A549 (cell line): ENCODE measurements at regions not wholly inside any gene's neighbourhood (a gene's known extent, or its start where the extent isn't known, plus 50 kb on each side); places are given as distances from the start of the nearest gene placed in this dataset.

ENCODE experiments used
- ATAC-seq, 2 experiments: fragments of 200-7000 bp in 1 of 2; fragments of >200 bp in 1 of 2; cut with Nextera tagmentation in 1 of 2; cut with Tn5 transposase in 1 of 2; 3 replicates each; pipeline versions ENCODE4 v1.8.0 to v1.9.1; 2018 to 2020; ENCODE audit warnings: mild to moderate bottlenecking in 1 of 2, moderate library complexity in 1 of 2
- CTCF ChIA-PET: fragments of 300-600 bp; sonication (Branson Sonifier 250); formaldehyde crosslinking; extraction: SDS; loops from one replicate; lab custom pipeline; 2021; ENCODE audit warnings: antibody characterized with exemption, inconsistent platforms; lab: Yijun Ruan, JAX
- POLR2A ChIA-PET: fragments of 350-600 bp; formaldehyde crosslinking; extraction: SDS; loops from one replicate; lab custom pipeline; 2021; ENCODE audit warnings: antibody characterized with exemption, inconsistent platforms; lab: Yijun Ruan, JAX
- DNase-seq, 2 experiments: peaks; one replicate each; pipeline versions ENCODE4 v3.0.0 to v3.0.0-alpha.2; 2011 to 2016; ENCODE audit warnings: low read depth in 1 of 2, low spot score in 1 of 2
- FAIRE-seq: peaks from 2 replicates; lab custom pipeline; 2011; peaks lifted over from hg19 to GRCh38; lab: Jason Lieb, UNC
- H3K27ac ChIP-seq, 2 experiments: fragments of >200 bp; sonication (Bioruptor Twin); formaldehyde crosslinking; 3 replicates each; pipeline ENCODE4 v1.5.1; 2016 to 2017
- H3K4me1 ChIP-seq: fragments of >200 bp; sonication (Bioruptor Twin); formaldehyde crosslinking; 3 replicates; pipeline ENCODE4 v1.6.1; 2016
- H3K4me2 ChIP-seq: fragments of >200 bp; sonication (Bioruptor Twin); formaldehyde crosslinking; 3 replicates; pipeline ENCODE4 v1.6.1; 2016
- H3K4me3 ChIP-seq: fragments of >200 bp; sonication (Bioruptor Twin); formaldehyde crosslinking; 3 replicates; pipeline ENCODE4 v1.5.1; 2016
- H3K9me3 ChIP-seq: fragments of >200 bp; sonication (Bioruptor Twin); formaldehyde crosslinking; 3 replicates; pipeline ENCODE4 v1.6.1; 2016
- BHLHE40 ChIP-seq: IDR thresholded peaks from 2 replicates; pipeline ENCODE4 v1.6.1; 2012; ENCODE audit warnings: low read depth, low read length, inconsistent platforms
- CHD4 ChIP-seq: fragments of 200-600 bp; sonication (generic); IDR thresholded peaks from 2 replicates; pipeline ENCODE4 v1.6.1; 2016; ENCODE audit warnings: antibody characterized with exemption, mild to moderate bottlenecking, borderline replicate concordance
- CTCF ChIP-seq: fragments of >200 bp; sonication (Bioruptor Twin); formaldehyde crosslinking; IDR thresholded peaks from 3 replicates; pipeline ENCODE4 v1.5.1; 2016
- EP300 ChIP-seq, 2 experiments: fragments of >200 bp; sonication (Bioruptor Twin); formaldehyde crosslinking; IDR thresholded peaks; 2 replicates in 1 of 2; 3 replicates in 1 of 2; pipeline ENCODE4 v1.6.1; 2016 to 2017
- FOSL2 ChIP-seq, 2 experiments: fragments of 450-650 bp in 1 of 2; fragments of >200 bp in 1 of 2; sonication (Bioruptor Twin) in 1 of 2; formaldehyde crosslinking; IDR thresholded peaks; 2 replicates each; pipeline versions ENCODE4 v1.5.0 to v1.6.1; 2016 to 2020; ENCODE audit warnings: mild to moderate bottlenecking in 1 of 2, moderate library complexity in 1 of 2
- GATA3 ChIP-seq: IDR thresholded peaks from 2 replicates; pipeline ENCODE4 v1.6.1; 2012; ENCODE audit warnings: borderline replicate concordance
- HOXA7 ChIP-seq: fragments of 250-450 bp; sonication (Bioruptor Pico); IDR thresholded peaks from 2 replicates; pipeline ENCODE4 v1.5.0; 2020; ENCODE audit warnings: mild to moderate bottlenecking, moderate library complexity
- KDM1A ChIP-seq: fragments of 200-600 bp; sonication (generic); IDR thresholded peaks from 2 replicates; pipeline ENCODE4 v1.6.1; 2016; ENCODE audit warnings: low read depth, mild to moderate bottlenecking
- KDM5A ChIP-seq: fragments of 200-600 bp; sonication (generic); IDR thresholded peaks from 2 replicates; pipeline ENCODE4 v1.6.1; 2016; ENCODE audit warnings: antibody characterized with exemption, mild to moderate bottlenecking
- MAFK ChIP-seq: fragments of 450-650 bp; IDR thresholded peaks from 2 replicates; pipeline ENCODE4 v1.6.1; 2014; ENCODE audit not compliant: partially characterized antibody
- MYC ChIP-seq: IDR thresholded peaks from 2 replicates; pipeline ENCODE4 v1.6.1; 2012; ENCODE audit warnings: mild to moderate bottlenecking, inconsistent platforms, low read length, improper control_type of control experiment, borderline replicate concordance
- NFE2L2 ChIP-seq: fragments of 150-350 bp; conservative IDR thresholded peaks from 2 replicates; pipeline ENCODE4 v1.6.1; 2014; ENCODE audit warnings: low read length
- POLR2A ChIP-seq: IDR thresholded peaks from 2 replicates; pipeline ENCODE4 v1.6.1; 2012; ENCODE audit warnings: mild to moderate bottlenecking, low read length
- POLR2AphosphoS2 ChIP-seq: conservative IDR thresholded peaks from 2 replicates; pipeline ENCODE4 v1.6.1; 2012; ENCODE audit warnings: low read length, improper control_type of control experiment, inconsistent platforms
- RCOR1 ChIP-seq: fragments of 150-350 bp; IDR thresholded peaks from 2 replicates; pipeline ENCODE4 v1.6.1; 2014; ENCODE audit warnings: antibody characterized with exemption, low read length, low read depth
- TFCP2L1 ChIP-seq: fragments of 250-450 bp; sonication (Bioruptor Pico); IDR thresholded peaks from 2 replicates; pipeline ENCODE4 v1.5.0; 2021; ENCODE audit warnings: mild to moderate bottlenecking
- ZC3H11A ChIP-seq: fragments of 450-650 bp; IDR thresholded peaks from 2 replicates; pipeline ENCODE4 v1.6.1; 2014; ENCODE audit warnings: antibody characterized with exemption, mild to moderate bottlenecking
- ZFP36 ChIP-seq: fragments of 450-650 bp; IDR thresholded peaks from 2 replicates; pipeline ENCODE4 v1.6.1; 2014; ENCODE audit warnings: borderline replicate concordance; ENCODE audit not compliant: partially characterized antibody
- ZNF302 ChIP-seq: fragments of 250-450 bp; sonication (Bioruptor Pico); IDR thresholded peaks from 2 replicates; pipeline ENCODE4 v1.9.0; 2021; ENCODE audit warnings: inconsistent platforms, mild to moderate bottlenecking, moderate library complexity
- ZSCAN20 ChIP-seq: fragments of 250-450 bp; sonication (Bioruptor Pico); IDR thresholded peaks from 2 replicates; pipeline ENCODE4 v1.8.0; 2022; ENCODE audit warnings: mild to moderate bottlenecking, moderate library complexity
- WGBS: methylation state at CpG from one replicate; pipeline ENCODE4 v1.1.6; 2017; ENCODE audit errors: missing lambda C conversion rate; 5-methylcytosine and 5-hydroxymethylcytosine counted together
- TF ChIP-seq, protein P1 (sequence below): fragments of >200 bp; sonication (Bioruptor Twin); formaldehyde crosslinking; IDR thresholded peaks from 3 replicates; pipeline ENCODE4 v1.6.1; 2016
- TF ChIP-seq, protein P2 (sequence below): fragments of 450-650 bp; IDR thresholded peaks from 2 replicates; pipeline ENCODE4 v1.6.1; 2014; ENCODE audit warnings: antibody characterized with exemption

GRCh38 chr18:67074309-67074708, 442.2 kb downstream of the DSEL start (continued):
- TF ChIP-seq, protein P1, sequence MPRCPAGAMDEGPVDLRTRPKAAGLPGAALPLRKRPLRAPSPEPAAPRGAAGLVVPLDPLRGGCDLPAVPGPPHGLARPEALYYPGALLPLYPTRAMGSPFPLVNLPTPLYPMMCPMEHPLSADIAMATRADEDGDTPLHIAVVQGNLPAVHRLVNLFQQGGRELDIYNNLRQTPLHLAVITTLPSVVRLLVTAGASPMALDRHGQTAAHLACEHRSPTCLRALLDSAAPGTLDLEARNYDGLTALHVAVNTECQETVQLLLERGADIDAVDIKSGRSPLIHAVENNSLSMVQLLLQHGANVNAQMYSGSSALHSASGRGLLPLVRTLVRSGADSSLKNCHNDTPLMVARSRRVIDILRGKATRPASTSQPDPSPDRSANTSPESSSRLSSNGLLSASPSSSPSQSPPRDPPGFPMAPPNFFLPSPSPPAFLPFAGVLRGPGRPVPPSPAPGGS: no peak
- TF ChIP-seq CTCF (no peak), TFCP2L1 (CRISPR knock-in tag) (no peak), FOSL2 (IDR thresholded peaks at IDR 0.05) (no peak), FOSL2 (CRISPR knock-in tag; IDR thresholded peaks at IDR 0.05) (no peak), EP300 (IDR thresholded peaks at IDR 0.05) (no peak), CHD4 (no peak), POLR2A (no peak), NFE2L2 (no peak), ZSCAN20 (CRISPR knock-in tag) (no peak)

GRCh38 chr18:67072791-67073190, 443.7 kb downstream of the DSEL start:
- ChIA-PET CTCF (no interaction called here), POLR2A (no interaction called here)
- H3K4me1 ChIP-seq: no peaks in the 10 kb centered on the region
- ATAC-seq: no peak
- 9% methylated on average over 2 of the region's 2 CpGs for WGBS
- no peak for TF ChIP-seq ZNF302
- H3K4me2 ChIP-seq: no peak overlapping the region
- DNase-seq: no peak
- no peaks in the 10 kb centered on the region for H3K9me3 ChIP-seq
- H3K4me3 ChIP-seq: no peak overlapping the region
- FAIRE-seq: no peak
- no peak overlapping the region for H3K27ac ChIP-seq

DNA sequence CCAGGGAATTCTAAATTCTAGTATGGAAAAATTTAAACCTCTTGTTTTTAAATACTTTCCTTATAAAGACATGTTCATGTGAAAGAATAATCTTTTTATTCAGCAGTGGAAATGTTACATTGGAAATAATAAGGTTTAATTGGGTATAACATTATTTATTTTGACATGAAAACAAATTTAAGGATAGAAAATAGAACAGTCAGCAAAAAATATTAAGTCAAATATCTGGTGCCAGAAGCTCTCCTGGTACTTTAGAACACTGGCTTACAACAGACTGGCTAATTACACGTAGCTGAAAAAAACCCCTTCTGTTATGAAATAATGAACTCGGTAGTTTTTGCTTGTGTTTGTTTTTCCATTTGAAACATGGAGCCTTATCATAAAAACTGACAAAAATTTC, 447.9 kb downstream of the DSEL start:
- 11% methylated on average over 2 of the region's 2 CpGs for WGBS

DNA sequence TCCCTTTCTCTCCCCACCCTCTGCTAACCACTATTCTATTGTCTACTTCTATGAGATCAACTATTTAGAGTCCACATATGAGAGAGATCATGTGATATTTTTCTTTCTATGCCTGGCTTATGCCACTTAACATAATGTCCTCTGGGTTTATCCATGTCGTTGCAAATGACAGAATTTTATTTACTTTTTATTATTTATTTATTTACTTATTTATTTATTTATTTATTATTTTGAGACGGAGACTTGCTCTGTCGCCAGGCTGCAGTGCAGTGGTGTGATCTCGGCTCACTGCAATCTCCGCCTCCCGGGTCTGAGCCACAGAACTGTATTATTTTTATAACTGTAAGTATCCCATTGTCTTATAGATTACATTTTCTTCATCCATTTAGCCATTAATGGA, 443.4 kb upstream of the CDH19 start:
- Histone ChIP-seq H3K9me3 (no peaks in the 10 kb centered on the region), H3K4me2 (no peak overlapping the region), H3K4me3 (no peak overlapping the region), H3K27ac (no peak overlapping the region), H3K4me1 (no peaks in the 10 kb centered on the region)
- WGBS: 29% methylated on average over 6 of the region's 6 CpGs
- POLR2A ChIA-PET: no interaction called here
- CTCF ChIA-PET: no interaction called here
- no peak for DNase-seq
- 0 out of 2 replicates have a peak, but pooled peaks have one; percentile 16 for TF ChIP-seq ZC3H11A
- TF ChIP-seq RCOR1: no peak
- no peak for FAIRE-seq
- ATAC-seq: no peak

More for the DNA sequence above, 447.9 kb downstream of the DSEL start:
- FAIRE-seq: no peak
- TF ChIP-seq MAFK (peak; percentile 76), RCOR1 (no peak), GATA3 (no peak), TFCP2L1 (CRISPR knock-in tag) (no peak), POLR2AphosphoS2 (no peak)
- TF ChIP-seq, protein P2, sequence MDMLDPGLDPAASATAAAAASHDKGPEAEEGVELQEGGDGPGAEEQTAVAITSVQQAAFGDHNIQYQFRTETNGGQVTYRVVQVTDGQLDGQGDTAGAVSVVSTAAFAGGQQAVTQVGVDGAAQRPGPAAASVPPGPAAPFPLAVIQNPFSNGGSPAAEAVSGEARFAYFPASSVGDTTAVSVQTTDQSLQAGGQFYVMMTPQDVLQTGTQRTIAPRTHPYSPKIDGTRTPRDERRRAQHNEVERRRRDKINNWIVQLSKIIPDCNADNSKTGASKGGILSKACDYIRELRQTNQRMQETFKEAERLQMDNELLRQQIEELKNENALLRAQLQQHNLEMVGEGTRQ: no peak
- TF ChIP-seq, all 56 proteins: peak for 1
- H3K27ac ChIP-seq: no peak overlapping the region
- no peak for ATAC-seq
- H3K4me2 ChIP-seq: no peak overlapping the region
- no peak for DNase-seq
- no peaks in the 10 kb centered on the region for H3K4me1 ChIP-seq
- POLR2A ChIA-PET: no interaction called here
- H3K9me3 ChIP-seq: no peaks in the 10 kb centered on the region
- no peak overlapping the region for H3K4me3 ChIP-seq
- CTCF ChIA-PET: no interaction called here

- no peak for DNase-seq
- CTCF ChIA-PET: no interaction called here
- no peak overlapping the region for H3K27ac ChIP-seq
- TF ChIP-seq MYC: no peak
- no peak for TF ChIP-seq TFCP2L1 (CRISPR knock-in tag)
- TF ChIP-seq HOXA7 (CRISPR knock-in tag): no peak
- TF ChIP-seq KDM5A: no peak
- TF ChIP-seq BHLHE40: no peak
- no peak for TF ChIP-seq ZFP36
- TF ChIP-seq KDM1A: no peak
- TF ChIP-seq, all 56 proteins: peak for 0
- FAIRE-seq: no peak
- Histone ChIP-seq H3K9me3 (no peaks in the 10 kb centered on the region), H3K4me3 (no peak overlapping the region), H3K4me2 (no peak overlapping the region), H3K4me1 (no peaks in the 10 kb centered on the region)
- no peak for ATAC-seq
- POLR2A ChIA-PET: no interaction called here
- WGBS: 58% methylated on average over 7 of the region's 11 CpGs
Measured at GRCh38 chr18:67043276-67043675, 439.4 kb upstream of the CDH19 start.
